ENCODE measurements at regions not wholly inside any gene's neighbourhood (a gene's known extent, or its start where the extent isn't known, plus 50 kb on each side); places are given as distances from the start of the nearest gene placed in this dataset.
A peak's percentile ranks its signal among the peaks of the same experiment; 100 is the strongest.

DNA sequence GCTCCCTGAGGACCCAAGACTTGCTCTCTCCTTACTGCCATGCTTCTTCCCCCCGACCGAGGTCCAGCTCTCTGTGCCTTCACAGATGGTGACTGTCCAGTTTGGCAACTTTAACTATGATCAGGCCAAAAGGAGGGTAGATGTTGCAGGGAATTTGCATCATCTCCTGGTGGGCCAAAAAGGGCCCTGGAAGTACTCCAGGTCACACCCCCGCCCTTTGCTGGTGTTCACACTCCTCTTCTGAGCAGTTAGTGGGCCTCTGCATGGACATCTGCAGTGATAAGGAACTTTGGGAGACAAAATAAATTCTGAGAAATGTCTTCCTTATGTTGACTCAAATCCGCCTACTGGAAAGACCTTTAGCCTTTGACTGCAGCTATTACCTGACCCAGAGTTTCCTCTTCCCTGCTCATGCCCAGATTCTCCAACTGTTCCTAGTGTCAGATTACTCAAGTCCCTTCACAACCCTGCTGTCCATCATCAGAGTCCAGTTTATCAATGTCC, 234.4 kb downstream of the LOXHD1 start (continued):
- TF ChIP-seq, protein P1, sequence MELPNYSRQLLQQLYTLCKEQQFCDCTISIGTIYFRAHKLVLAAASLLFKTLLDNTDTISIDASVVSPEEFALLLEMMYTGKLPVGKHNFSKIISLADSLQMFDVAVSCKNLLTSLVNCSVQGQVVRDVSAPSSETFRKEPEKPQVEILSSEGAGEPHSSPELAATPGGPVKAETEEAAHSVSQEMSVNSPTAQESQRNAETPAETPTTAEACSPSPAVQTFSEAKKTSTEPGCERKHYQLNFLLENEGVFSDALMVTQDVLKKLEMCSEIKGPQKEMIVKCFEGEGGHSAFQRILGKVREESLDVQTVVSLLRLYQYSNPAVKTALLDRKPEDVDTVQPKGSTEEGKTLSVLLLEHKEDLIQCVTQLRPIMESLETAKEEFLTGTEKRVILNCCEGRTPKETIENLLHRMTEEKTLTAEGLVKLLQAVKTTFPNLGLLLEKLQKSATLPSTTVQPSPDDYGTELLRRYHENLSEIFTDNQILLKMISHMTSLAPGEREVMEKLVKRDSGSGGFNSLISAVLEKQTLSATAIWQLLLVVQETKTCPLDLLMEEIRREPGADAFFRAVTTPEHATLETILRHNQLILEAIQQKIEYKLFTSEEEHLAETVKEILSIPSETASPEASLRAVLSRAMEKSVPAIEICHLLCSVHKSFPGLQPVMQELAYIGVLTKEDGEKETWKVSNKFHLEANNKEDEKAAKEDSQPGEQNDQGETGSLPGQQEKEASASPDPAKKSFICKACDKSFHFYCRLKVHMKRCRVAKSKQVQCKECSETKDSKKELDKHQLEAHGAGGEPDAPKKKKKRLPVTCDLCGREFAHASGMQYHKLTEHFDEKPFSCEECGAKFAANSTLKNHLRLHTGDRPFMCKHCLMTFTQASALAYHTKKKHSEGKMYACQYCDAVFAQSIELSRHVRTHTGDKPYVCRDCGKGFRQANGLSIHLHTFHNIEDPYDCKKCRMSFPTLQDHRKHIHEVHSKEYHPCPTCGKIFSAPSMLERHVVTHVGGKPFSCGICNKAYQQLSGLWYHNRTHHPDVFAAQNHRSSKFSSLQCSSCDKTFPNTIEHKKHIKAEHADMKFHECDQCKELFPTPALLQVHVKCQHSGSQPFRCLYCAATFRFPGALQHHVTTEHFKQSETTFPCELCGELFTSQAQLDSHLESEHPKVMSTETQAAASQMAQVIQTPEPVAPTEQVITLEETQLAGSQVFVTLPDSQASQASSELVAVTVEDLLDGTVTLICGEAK (IDR thresholded peaks at IDR 0.05): peak; percentile 40; the same call in 1 of the 2 replicates
- TF ChIP-seq, protein P1 (CRISPR knock-in tag; IDR thresholded peaks at IDR 0.05): no peak
- TF ChIP-seq PURB (CRISPR knock-in tag; IDR thresholded peaks at IDR 0.05; ENCODE audit: low read depth) (no peak), TEAD1 (CRISPR knock-in tag; IDR thresholded peaks at IDR 0.05) (no peak), NCOR1 (IDR thresholded peaks at IDR 0.05) (0 out of 2 replicates have a peak, but pooled peaks have one; percentile 18), NR2C1 (IDR thresholded peaks at IDR 0.05) (peak; percentile 61; the same call in 1 of the 2 replicates), NR2C1 (tag; IDR thresholded peaks at IDR 0.05) (peak; percentile 92), ZNF766 (CRISPR knock-in tag; conservative IDR thresholded peaks at IDR 0.05) (peak; percentile 76), HMG20A (CRISPR knock-in tag; conservative IDR thresholded peaks at IDR 0.05) (no peak)
- TF ChIP-seq, protein P2, sequence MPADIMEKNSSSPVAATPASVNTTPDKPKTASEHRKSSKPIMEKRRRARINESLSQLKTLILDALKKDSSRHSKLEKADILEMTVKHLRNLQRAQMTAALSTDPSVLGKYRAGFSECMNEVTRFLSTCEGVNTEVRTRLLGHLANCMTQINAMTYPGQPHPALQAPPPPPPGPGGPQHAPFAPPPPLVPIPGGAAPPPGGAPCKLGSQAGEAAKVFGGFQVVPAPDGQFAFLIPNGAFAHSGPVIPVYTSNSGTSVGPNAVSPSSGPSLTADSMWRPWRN (IDR thresholded peaks at IDR 0.05; ENCODE audit: low read depth): peak; percentile 48; the same call in 1 of the 2 replicates
- TF ChIP-seq, protein P3, sequence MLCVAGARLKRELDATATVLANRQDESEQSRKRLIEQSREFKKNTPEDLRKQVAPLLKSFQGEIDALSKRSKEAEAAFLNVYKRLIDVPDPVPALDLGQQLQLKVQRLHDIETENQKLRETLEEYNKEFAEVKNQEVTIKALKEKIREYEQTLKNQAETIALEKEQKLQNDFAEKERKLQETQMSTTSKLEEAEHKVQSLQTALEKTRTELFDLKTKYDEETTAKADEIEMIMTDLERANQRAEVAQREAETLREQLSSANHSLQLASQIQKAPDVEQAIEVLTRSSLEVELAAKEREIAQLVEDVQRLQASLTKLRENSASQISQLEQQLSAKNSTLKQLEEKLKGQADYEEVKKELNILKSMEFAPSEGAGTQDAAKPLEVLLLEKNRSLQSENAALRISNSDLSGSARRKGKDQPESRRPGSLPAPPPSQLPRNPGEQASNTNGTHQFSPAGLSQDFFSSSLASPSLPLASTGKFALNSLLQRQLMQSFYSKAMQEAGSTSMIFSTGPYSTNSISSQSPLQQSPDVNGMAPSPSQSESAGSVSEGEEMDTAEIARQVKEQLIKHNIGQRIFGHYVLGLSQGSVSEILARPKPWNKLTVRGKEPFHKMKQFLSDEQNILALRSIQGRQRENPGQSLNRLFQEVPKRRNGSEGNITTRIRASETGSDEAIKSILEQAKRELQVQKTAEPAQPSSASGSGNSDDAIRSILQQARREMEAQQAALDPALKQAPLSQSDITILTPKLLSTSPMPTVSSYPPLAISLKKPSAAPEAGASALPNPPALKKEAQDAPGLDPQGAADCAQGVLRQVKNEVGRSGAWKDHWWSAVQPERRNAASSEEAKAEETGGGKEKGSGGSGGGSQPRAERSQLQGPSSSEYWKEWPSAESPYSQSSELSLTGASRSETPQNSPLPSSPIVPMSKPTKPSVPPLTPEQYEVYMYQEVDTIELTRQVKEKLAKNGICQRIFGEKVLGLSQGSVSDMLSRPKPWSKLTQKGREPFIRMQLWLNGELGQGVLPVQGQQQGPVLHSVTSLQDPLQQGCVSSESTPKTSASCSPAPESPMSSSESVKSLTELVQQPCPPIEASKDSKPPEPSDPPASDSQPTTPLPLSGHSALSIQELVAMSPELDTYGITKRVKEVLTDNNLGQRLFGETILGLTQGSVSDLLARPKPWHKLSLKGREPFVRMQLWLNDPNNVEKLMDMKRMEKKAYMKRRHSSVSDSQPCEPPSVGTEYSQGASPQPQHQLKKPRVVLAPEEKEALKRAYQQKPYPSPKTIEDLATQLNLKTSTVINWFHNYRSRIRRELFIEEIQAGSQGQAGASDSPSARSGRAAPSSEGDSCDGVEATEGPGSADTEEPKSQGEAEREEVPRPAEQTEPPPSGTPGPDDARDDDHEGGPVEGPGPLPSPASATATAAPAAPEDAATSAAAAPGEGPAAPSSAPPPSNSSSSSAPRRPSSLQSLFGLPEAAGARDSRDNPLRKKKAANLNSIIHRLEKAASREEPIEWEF (CRISPR knock-in tag; IDR thresholded peaks at IDR 0.05): no peak
- TF ChIP-seq, protein P4, sequence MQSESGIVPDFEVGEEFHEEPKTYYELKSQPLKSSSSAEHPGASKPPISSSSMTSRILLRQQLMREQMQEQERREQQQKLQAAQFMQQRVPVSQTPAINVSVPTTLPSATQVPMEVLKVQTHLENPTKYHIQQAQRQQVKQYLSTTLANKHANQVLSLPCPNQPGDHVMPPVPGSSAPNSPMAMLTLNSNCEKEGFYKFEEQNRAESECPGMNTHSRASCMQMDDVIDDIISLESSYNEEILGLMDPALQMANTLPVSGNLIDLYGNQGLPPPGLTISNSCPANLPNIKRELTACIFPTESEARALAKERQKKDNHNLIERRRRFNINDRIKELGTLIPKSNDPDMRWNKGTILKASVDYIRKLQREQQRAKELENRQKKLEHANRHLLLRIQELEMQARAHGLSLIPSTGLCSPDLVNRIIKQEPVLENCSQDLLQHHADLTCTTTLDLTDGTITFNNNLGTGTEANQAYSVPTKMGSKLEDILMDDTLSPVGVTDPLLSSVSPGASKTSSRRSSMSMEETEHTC (IDR thresholded peaks at IDR 0.05): no peak
